Ovary (tissue), 7 donors: ENCODE measurements at regions not wholly inside any gene's neighbourhood (a gene's known extent, or its start where the extent isn't known, plus 50 kb on each side); places are given as distances from the start of the nearest gene placed in this dataset.

Experiments
- DNase-seq, 5 donors: peaks; one replicate each; pipeline ENCODE4 v3.0.0-alpha.2; 2019 to 2020
- H3K27ac ChIP-seq, 2 donors: fragments of 200-600 bp; one replicate each; pipeline versions ENCODE4 v1.5.1 to v1.8.0; 2019 to 2022
- H3K27me3 ChIP-seq: fragments of 200-600 bp; one replicate; pipeline ENCODE4 v1.8.0; 2022
- H3K36me3 ChIP-seq: fragments of 200-600 bp; sonication (generic); one replicate; pipeline ENCODE4 v1.5.1; 2019
- H3K4me1 ChIP-seq: one replicate; pipeline ENCODE4 v1.8.1; 2013; ENCODE audit warnings: mild to moderate bottlenecking, moderate library complexity; ENCODE audit not compliant: insufficient read depth
- H3K4me3 ChIP-seq: fragments of 200-600 bp; sonication (generic); one replicate; pipeline ENCODE4 v1.5.1; 2017
- H3K9me3 ChIP-seq, 2 donors: fragments of 200-600 bp in 1 of 2; sonication (generic) in 1 of 2; one replicate each; pipeline versions ENCODE4 v1.5.1 to v1.8.1; 2013 to 2019; ENCODE audit warnings: mild to moderate bottlenecking in 1 of 2, moderate library complexity in 1 of 2
- EP300 ChIP-seq: sonication (generic); formaldehyde crosslinking; IDR thresholded peaks from one replicate; pipeline ENCODE4 v1.6.1; 2017; ENCODE audit warnings: antibody characterized with exemption
- POLR2A ChIP-seq: fragments of 450-650 bp; IDR thresholded peaks from one replicate; pipeline ENCODE4 v1.6.1; 2017; ENCODE audit warnings: antibody characterized with exemption, mild to moderate bottlenecking, moderate library complexity
- WGBS, 3 donors: extraction: QIAGEN DNeasy Blood & Tissue Kit in 1 of 3; methylation state at CpG; one replicate each; pipeline versions ENCODE4 v1.1.5 to v1.1.7; 2013 to 2017; 5-methylcytosine and 5-hydroxymethylcytosine counted together
- intact Hi-C, 4 donors: fragments of 100-400 bp; cut with DNase I; formaldehyde crosslinking; loops; one replicate each; pipeline versions ENCODE4 v1.11.0 to v1.15.1; 2022 to 2023
- TF ChIP-seq, protein P1 (sequence below), 3 donors: fragments of 450-650 bp in 2 of 3; fragments of 200-600 bp in 1 of 3; IDR thresholded peaks; one replicate each; pipeline versions ENCODE4 v1.5.1 to v1.8.0; 2016 to 2022; ENCODE audit warnings: antibody characterized with exemption in 3 of 3, mild to moderate bottlenecking in 1 of 3
- donor health status: DM: no; HTN: no; CAD: no; lungs with moderate emphysema.
- donor health status: DM: no; HTN: no; CAD: no.
- donor health status: Bipolar disorder and iron deficiency.
- donor health status: DM: no; HTN: no; CAD: no.
- donor health status: DM: yes; HTN: yes; CAD: no.

DNA sequence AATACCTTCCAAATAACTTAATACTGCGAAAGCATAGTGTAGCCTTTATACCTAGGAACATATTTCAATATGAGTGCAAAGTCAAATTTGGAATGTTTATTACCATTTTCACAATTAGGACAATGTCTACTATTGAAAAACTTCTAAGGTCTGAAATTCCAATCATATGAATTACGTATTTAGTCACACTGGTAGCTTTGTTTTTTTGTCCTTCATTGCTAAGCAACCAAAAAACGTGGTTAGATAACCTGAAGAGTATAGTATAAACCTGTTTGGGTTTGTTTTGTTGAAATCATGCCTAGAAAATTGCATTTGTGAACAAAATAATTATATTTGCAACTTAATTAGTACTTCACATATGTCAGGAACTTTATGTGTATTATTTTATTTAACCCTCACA, 134.2 kb downstream of the FBXO4 start:
- Histone ChIP-seq H3K36me3 (no peaks in the 10 kb centered on the region), H3K27me3 (no peaks in the 10 kb centered on the region), H3K9me3 (no peaks in the 10 kb centered on the region), H3K4me1 (no peaks in the 10 kb centered on the region), H3K27ac (no peak overlapping the region), H3K4me3 (no peak overlapping the region)
- intact Hi-C loops = no loop called here
- WGBS, 3 donors = 46 to 48% (median 47%) methylated on average over 3 of the region's 3 CpGs
- TF ChIP-seq POLR2A (no peak), EP300 (no peak)
- TF ChIP-seq, protein P1, sequence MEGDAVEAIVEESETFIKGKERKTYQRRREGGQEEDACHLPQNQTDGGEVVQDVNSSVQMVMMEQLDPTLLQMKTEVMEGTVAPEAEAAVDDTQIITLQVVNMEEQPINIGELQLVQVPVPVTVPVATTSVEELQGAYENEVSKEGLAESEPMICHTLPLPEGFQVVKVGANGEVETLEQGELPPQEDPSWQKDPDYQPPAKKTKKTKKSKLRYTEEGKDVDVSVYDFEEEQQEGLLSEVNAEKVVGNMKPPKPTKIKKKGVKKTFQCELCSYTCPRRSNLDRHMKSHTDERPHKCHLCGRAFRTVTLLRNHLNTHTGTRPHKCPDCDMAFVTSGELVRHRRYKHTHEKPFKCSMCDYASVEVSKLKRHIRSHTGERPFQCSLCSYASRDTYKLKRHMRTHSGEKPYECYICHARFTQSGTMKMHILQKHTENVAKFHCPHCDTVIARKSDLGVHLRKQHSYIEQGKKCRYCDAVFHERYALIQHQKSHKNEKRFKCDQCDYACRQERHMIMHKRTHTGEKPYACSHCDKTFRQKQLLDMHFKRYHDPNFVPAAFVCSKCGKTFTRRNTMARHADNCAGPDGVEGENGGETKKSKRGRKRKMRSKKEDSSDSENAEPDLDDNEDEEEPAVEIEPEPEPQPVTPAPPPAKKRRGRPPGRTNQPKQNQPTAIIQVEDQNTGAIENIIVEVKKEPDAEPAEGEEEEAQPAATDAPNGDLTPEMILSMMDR (IDR thresholded peaks at IDR 0.05) = no peak
- DNase-seq = no peak

GRCh38 chr5:42059778-42060464, 134.8 kb downstream of the FBXO4 start:
- Histone ChIP-seq H3K27me3 (no peaks in the 10 kb centered on the region), H3K4me1 (no peaks in the 10 kb centered on the region), H3K4me3 (no peak overlapping the region), H3K27ac (no peak overlapping the region), H3K9me3 (no peaks in the 10 kb centered on the region), H3K36me3 (no peaks in the 10 kb centered on the region)
- 90 to 93% (median 93%) methylated on average over 16 of the region's 16 CpGs for WGBS, 3 donors
- no peak for TF ChIP-seq POLR2A
- intact Hi-C loops = no loop called here
- peak in 1 of 5 donors; percentile 4 for DNase-seq

DNA sequence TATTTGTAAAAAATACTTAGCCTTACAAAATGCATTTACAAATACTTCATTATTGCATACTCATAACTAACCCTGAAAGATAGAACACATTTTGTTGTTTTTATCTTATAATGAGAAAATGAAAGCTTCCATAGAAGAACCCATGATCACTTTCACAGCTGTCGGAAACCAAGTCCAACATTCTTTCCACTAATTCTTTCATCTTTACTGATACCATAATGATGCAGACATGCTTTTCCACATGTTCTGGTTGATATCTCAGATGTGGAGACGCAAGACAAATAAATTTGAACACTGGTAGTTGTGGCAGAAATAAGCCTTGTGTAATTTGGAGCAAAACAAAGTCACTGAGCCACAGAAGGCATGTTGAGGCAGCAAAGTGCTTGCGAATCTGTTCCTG, 136.0 kb downstream of the FBXO4 start:
- H3K4me3 ChIP-seq = no peak overlapping the region
- no peaks in the 10 kb centered on the region for H3K4me1 ChIP-seq
- H3K9me3 ChIP-seq = no peaks in the 10 kb centered on the region
- no peak overlapping the region for H3K27ac ChIP-seq
- TF ChIP-seq EP300 (no peak), POLR2A (no peak)
- TF ChIP-seq, protein P1 (IDR thresholded peaks at IDR 0.05) = no peak
- WGBS, 3 donors = 20 to 32% (median 21%) methylated on average over 3 of the region's 3 CpGs
- H3K27me3 ChIP-seq = no peaks in the 10 kb centered on the region
- DNase-seq = no peak
- H3K36me3 ChIP-seq = no peaks in the 10 kb centered on the region
- intact Hi-C loops = no loop called here

- Histone ChIP-seq H3K27ac (no peak overlapping the region), H3K4me3 (no peak overlapping the region), H3K9me3 (no peaks in the 10 kb centered on the region), H3K36me3 (no peaks in the 10 kb centered on the region), H3K4me1 (no peaks in the 10 kb centered on the region), H3K27me3 (no peaks in the 10 kb centered on the region)
- TF ChIP-seq POLR2A = no peak
- no peak for TF ChIP-seq EP300
- TF ChIP-seq, protein P1 (IDR thresholded peaks at IDR 0.05) = no peak
- intact Hi-C loops = no loop called here
- DNase-seq = no peak
Observed at GRCh38 chr5:42064821-42065220, 139.7 kb downstream of the FBXO4 start.

GRCh38 chr5:42066131-42066530, 141.1 kb downstream of the FBXO4 start:
- H3K27ac ChIP-seq = no peak overlapping the region
- WGBS, 3 donors = 77 to 82% (median 78%) methylated on average over 3 of the region's 3 CpGs
- H3K36me3 ChIP-seq = no peaks in the 10 kb centered on the region
- no peak for DNase-seq
- intact Hi-C loops = no loop called here
- no peaks in the 10 kb centered on the region for H3K4me1 ChIP-seq
- H3K9me3 ChIP-seq = no peaks in the 10 kb centered on the region
- TF ChIP-seq, protein P1 (IDR thresholded peaks at IDR 0.05) = no peak
- TF ChIP-seq POLR2A = no peak
- TF ChIP-seq EP300 = no peak
- no peaks in the 10 kb centered on the region for H3K27me3 ChIP-seq
- no peak overlapping the region for H3K4me3 ChIP-seq
